Breast epithelium (tissue), 3 donors: ENCODE measurements at regions not wholly inside any gene's neighbourhood (a gene's known extent, or its start where the extent isn't known, plus 50 kb on each side); places are given as distances from the start of the nearest gene placed in this dataset.
"Not testable (repeated sequence)": the region's sequence is repeated elsewhere in the genome, so short reads cannot be mapped to it uniquely, and the experiment has no call there.

Source experiments
- CTCF ChIP-seq, 3 donors: fragments of 450-650 bp; IDR thresholded peaks; one replicate each; pipeline ENCODE4 v1.5.1; 2016 to 2017; ENCODE audit warnings: antibody characterized with exemption in 3 of 3, mild to moderate bottlenecking in 3 of 3, moderate library complexity in 3 of 3
- POLR2AphosphoS5 ChIP-seq, 3 donors: sonication (generic); formaldehyde crosslinking; IDR thresholded peaks; one replicate each; pipeline ENCODE4 v1.6.1; 2017; ENCODE audit warnings: antibody characterized with exemption in 3 of 3

GRCh38 chr21:6104546-6104945 lies 4416.8 kb upstream of the TPTE start:
- not testable (repeated sequence) for TF ChIP-seq CTCF, POLR2AphosphoS5 (IDR thresholded peaks at IDR 0.05)
